RWPE2 (cell line): ENCODE measurements at regions not wholly inside any gene's neighbourhood (a gene's known extent, or its start where the extent isn't known, plus 50 kb on each side); places are given as distances from the start of the nearest gene placed in this dataset.

ENCODE experiments used
- ATAC-seq: fragments of 200-7000 bp; cut with Tn5 transposase; 3 replicates; pipeline ENCODE4 v1.9.1; 2021; ENCODE audit warnings: low read depth
- DNase-seq: peaks from one replicate; pipeline ENCODE4 v3.0.0-alpha.2; 2020; ENCODE audit warnings: low spot score
- H3K27ac ChIP-seq: fragments of 450-650 bp; 2 replicates; pipeline ENCODE4 v1.5.1; 2017; ENCODE audit warnings: mild to moderate bottlenecking; ENCODE audit not compliant: poor library complexity, severe bottlenecking
- H3K27me3 ChIP-seq: fragments of 250-450 bp; sonication (Bioruptor Pico); 2 replicates; pipeline ENCODE4 v1.5.1; 2021; ENCODE audit warnings: mild to moderate bottlenecking, moderate library complexity; ENCODE audit not compliant: insufficient read depth, poor library complexity, severe bottlenecking
- H3K36me3 ChIP-seq: fragments of 250-450 bp; sonication (Bioruptor Pico); 2 replicates; pipeline ENCODE4 v1.5.1; 2020; ENCODE audit warnings: low read depth, mild to moderate bottlenecking, moderate library complexity
- H3K4me1 ChIP-seq: fragments of 250-450 bp; sonication (Bioruptor Pico); 2 replicates; pipeline ENCODE4 v1.5.1; 2021; ENCODE audit warnings: mild to moderate bottlenecking, moderate library complexity; ENCODE audit not compliant: insufficient read depth, poor library complexity, severe bottlenecking
- H3K4me3 ChIP-seq: fragments of 250-450 bp; sonication (Bioruptor Pico); 2 replicates; pipeline ENCODE4 v1.5.1; 2021; ENCODE audit warnings: mild to moderate bottlenecking, moderate library complexity; ENCODE audit not compliant: severe bottlenecking
- H3K9me3 ChIP-seq: fragments of 250-450 bp; sonication (Bioruptor Pico); 2 replicates; pipeline ENCODE4 v1.5.1; 2021; ENCODE audit warnings: mild to moderate bottlenecking, moderate library complexity; ENCODE audit not compliant: severe bottlenecking
- TF ChIP-seq, protein P1 (sequence below): fragments of 450-650 bp; IDR thresholded peaks from one replicate; pipeline ENCODE4 v1.5.1; 2017; ENCODE audit warnings: mild to moderate bottlenecking, moderate library complexity; ENCODE audit not compliant: poor library complexity, severe bottlenecking

DNA sequence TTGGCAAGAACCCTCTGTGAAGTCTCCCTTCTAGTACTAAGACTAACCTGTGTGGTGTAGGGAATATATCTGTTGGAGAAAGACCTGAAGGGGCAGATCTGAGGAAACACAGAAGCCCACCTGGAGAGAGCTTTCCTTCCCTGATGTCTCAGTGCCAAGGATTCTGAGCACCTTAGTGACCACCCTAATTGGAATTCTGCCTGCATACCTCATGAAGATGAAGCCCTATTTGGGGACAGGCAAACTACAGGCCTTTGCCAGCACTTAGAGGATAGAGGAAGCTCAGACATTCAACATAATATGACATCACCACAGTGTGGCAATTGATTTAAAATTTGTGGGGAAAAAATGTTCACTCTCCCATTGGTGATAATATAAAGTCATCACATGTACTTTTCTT is 766.2 kb upstream of the KIRREL3 start:
- no peaks in the 10 kb centered on the region for H3K27me3 ChIP-seq
- H3K4me1 ChIP-seq, result no peaks in the 10 kb centered on the region
- H3K27ac ChIP-seq, result no peak overlapping the region
- TF ChIP-seq, protein P1, sequence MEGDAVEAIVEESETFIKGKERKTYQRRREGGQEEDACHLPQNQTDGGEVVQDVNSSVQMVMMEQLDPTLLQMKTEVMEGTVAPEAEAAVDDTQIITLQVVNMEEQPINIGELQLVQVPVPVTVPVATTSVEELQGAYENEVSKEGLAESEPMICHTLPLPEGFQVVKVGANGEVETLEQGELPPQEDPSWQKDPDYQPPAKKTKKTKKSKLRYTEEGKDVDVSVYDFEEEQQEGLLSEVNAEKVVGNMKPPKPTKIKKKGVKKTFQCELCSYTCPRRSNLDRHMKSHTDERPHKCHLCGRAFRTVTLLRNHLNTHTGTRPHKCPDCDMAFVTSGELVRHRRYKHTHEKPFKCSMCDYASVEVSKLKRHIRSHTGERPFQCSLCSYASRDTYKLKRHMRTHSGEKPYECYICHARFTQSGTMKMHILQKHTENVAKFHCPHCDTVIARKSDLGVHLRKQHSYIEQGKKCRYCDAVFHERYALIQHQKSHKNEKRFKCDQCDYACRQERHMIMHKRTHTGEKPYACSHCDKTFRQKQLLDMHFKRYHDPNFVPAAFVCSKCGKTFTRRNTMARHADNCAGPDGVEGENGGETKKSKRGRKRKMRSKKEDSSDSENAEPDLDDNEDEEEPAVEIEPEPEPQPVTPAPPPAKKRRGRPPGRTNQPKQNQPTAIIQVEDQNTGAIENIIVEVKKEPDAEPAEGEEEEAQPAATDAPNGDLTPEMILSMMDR, result no peak
- H3K4me3 ChIP-seq, result no peak overlapping the region
- no peak for DNase-seq
- H3K9me3 ChIP-seq, result no peaks in the 10 kb centered on the region
- no peaks in the 10 kb centered on the region for H3K36me3 ChIP-seq
- no peak for ATAC-seq

DNA sequence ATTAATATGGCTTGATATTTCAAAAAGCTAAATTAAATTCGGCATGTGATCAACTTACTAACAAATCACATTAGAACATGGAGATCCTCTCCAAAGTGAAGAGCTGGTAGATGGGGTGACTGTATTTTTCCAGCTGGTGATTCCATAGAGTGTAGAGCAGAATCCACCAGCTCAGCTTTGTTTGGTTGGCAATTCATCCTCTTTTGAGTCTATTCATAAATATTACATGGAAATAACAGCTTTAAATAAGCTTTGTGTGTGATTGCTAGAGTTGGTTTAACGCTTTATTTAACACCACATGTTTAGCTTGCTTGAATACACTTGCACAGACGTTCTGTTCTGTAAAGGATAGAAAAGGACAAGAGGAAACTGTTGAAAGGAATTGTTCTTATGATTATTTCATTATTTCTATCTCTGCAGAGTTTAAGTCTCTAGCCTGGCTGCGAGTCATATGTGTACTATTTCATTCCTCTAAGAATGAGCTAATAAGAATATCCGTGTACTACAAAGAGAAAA is 738.3 kb upstream of the KIRREL3 start:
- no peak overlapping the region for H3K27ac ChIP-seq
- no peaks in the 10 kb centered on the region for H3K4me1 ChIP-seq
- no peak for ATAC-seq
- no peaks in the 10 kb centered on the region for H3K36me3 ChIP-seq
- no peak overlapping the region for H3K4me3 ChIP-seq
- TF ChIP-seq, protein P1, result no peak
- H3K9me3 ChIP-seq, result no peaks in the 10 kb centered on the region
- DNase-seq, result no peak
- no peaks in the 10 kb centered on the region for H3K27me3 ChIP-seq

DNA sequence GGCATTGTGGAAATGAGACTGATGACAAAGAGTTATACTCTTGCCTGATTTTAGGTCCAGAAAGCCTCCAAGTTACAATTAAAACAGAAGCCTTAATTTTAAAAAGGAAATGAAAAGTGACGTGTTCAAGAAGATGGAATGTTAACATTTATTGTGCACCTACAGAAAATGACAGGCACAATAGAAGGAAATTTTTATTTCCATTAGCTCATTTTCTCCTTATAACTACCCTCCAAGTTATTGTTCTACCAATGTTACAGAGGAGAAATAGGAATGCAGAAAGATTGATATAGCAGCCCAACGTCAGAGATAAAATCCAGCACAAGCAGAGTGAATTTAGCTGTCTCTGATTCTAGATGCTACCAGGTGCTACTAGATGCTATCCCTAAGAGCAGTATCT is 736.9 kb upstream of the KIRREL3 start:
- Histone ChIP-seq H3K36me3 (no peaks in the 10 kb centered on the region), H3K27ac (no peak overlapping the region), H3K4me1 (no peaks in the 10 kb centered on the region), H3K9me3 (no peaks in the 10 kb centered on the region), H3K4me3 (no peak overlapping the region), H3K27me3 (no peaks in the 10 kb centered on the region)
- no peak for ATAC-seq
- TF ChIP-seq, protein P1, result no peak
- no peak for DNase-seq

DNA sequence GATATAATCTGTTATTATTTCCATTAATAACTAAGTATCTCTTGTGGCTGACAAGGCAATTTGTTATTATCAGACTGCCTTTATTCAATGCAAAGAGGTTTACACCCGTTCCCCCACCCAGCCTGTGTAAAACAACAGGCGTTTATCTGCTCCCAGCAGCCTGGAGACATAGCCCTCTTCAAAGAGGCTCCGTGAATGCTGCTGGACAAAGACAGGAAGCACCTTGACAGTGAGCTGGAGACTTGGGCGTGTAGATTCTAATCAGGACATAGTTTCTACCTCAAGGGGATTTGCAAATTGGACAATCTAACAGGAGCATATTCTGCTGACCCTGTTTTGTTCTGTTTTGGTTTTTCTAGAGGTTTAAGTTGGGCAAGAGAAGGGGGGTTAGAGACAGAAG is 733.0 kb upstream of the KIRREL3 start:
- ATAC-seq (no peak), DNase-seq (no peak)
- H3K4me1 ChIP-seq, result no peaks in the 10 kb centered on the region
- H3K36me3 ChIP-seq, result no peaks in the 10 kb centered on the region
- no peaks in the 10 kb centered on the region for H3K9me3 ChIP-seq
- no peak overlapping the region for H3K27ac ChIP-seq
- no peak overlapping the region for H3K4me3 ChIP-seq
- TF ChIP-seq, protein P1, result no peak
- H3K27me3 ChIP-seq, result no peaks in the 10 kb centered on the region

DNA sequence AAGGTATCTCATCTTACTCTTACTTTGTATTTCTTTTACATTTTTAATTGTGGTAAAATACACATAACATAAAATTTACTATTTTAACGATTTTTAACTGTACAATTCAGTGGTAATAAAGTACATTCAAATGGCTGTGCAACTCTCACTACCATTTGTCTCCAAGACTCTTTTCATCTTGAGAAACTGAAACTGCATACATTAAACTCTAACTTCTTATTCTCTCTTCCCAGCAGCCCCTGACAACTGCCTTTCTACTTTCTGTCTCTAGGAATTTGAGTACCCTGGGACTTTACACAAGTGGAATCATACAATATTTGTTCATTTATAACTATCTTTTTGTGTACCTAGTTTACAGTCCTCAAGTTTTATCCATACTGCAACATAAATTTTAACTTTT is 725.8 kb upstream of the KIRREL3 start:
- TF ChIP-seq, protein P1, result no peak
- H3K27me3 ChIP-seq, result no peaks in the 10 kb centered on the region
- H3K27ac ChIP-seq, result no peak overlapping the region
- H3K4me3 ChIP-seq, result no peak overlapping the region
- no peaks in the 10 kb centered on the region for H3K9me3 ChIP-seq
- no peaks in the 10 kb centered on the region for H3K36me3 ChIP-seq
- DNase-seq (no peak), ATAC-seq (no peak)
- H3K4me1 ChIP-seq, result no peaks in the 10 kb centered on the region
